Breast epithelium (tissue), 3 donors: ENCODE measurements at regions not wholly inside any gene's neighbourhood (a gene's known extent, or its start where the extent isn't known, plus 50 kb on each side); places are given as distances from the start of the nearest gene placed in this dataset.

Source experiments
- CTCF ChIP-seq, 3 donors: fragments of 450-650 bp; IDR thresholded peaks; one replicate each; pipeline ENCODE4 v1.5.1; 2016 to 2017; ENCODE audit warnings: antibody characterized with exemption in 3 of 3, mild to moderate bottlenecking in 3 of 3, moderate library complexity in 3 of 3
- POLR2AphosphoS5 ChIP-seq, 3 donors: sonication (generic); formaldehyde crosslinking; IDR thresholded peaks; one replicate each; pipeline ENCODE4 v1.6.1; 2017; ENCODE audit warnings: antibody characterized with exemption in 3 of 3

GRCh38 chr22:47665151-47665550, 902.7 kb downstream of the TBC1D22A start:
- TF ChIP-seq CTCF (IDR thresholded peaks at IDR 0.05) (no peak), POLR2AphosphoS5 (IDR thresholded peaks at IDR 0.05) (no peak)
